ENCODE measurements at regions not wholly inside any gene's neighbourhood (a gene's known extent, or its start where the extent isn't known, plus 50 kb on each side); places are given as distances from the start of the nearest gene placed in this dataset.
"Not testable (repeated sequence)": the region's sequence is repeated elsewhere in the genome, so short reads cannot be mapped to it uniquely, and the experiment has no call there.

DNA sequence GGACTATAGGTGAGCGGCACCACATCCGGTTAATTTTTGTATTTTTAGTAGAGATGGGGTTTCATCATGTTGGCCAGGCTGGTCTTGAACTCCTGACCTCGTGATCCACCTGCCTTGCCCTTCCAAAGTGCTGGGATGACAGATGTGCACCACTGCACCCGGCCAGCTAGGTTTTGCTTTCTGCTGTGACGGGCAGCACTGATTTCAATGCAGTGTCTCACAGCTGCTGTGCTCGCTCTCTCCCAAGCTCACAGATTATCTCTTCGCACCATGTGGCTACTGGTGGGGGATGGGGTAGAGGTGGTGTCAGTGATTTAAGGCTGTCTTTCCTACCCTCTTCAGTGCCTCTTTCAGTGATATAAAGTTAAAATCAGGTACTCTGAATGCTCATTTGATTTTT, 909.1 kb downstream of the TRHDE start:
- no peak for DNase-seq (ENCODE audit: low read depth in 4 of 4, low spot score in 3 of 4)

DNA sequence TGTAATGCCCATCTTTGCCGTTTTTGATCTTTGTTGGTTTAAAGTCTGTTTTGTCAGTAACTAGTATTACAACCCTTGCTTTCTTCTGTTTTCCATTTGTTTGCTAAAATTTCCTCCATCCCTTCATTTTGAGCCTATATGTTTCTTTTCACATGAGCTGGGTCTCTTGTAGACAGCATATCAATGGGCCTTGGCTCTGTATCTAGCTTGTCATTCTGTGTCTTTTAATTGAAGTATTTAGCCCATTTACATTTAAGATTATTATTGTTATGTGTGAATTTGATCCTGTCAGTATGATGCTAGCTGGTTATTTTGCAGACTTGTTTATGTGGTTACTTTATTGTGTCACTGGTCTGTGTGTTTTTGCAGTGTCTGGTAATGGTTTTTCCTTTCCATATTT, 913.2 kb downstream of the TRHDE start:
- no peak for DNase-seq (ENCODE audit: low read depth in 4 of 4, low spot score in 3 of 4)

DNA sequence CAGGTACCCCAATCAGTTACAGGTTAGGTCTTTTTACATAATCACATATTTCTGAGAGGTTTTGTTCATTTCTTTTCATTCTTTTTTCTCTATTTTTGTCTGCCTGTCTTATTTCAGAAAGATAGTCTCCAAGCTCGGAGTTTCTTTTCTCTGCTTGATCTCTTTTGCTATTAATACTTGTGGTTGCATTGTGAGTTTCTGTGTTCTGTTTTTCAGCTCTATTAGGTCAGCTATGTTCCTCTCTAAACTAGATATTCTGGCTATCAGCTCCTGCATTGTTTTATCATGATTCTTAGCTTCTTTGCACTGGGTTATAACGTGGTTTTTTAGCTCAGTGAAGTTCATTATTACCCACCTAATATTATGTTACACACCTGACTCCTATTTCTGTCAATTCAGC, 914.1 kb downstream of the TRHDE start:
- no peak for DNase-seq (ENCODE audit: low read depth in 4 of 4, low spot score in 3 of 4)

DNA sequence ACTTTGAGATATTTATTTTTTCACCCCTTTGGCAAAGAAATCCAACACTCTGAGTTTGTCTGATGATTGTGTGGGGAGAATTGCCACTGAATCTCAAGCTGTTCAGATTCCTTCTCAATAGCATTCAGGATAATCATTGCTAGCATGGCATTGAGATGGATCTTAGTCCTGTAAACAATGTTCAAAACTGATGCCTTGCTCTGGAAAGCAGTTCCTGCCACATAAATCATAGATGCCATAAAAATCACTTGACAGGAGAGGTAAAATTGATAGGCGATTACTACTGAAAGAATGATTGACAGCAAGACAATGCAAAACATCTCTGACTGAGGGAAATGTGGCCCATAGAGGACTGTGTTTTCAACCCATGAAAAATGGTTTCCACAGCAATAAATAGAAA, 915.6 kb downstream of the TRHDE start:
- no peak for DNase-seq (ENCODE audit: low read depth in 4 of 4, low spot score in 3 of 4)

DNA sequence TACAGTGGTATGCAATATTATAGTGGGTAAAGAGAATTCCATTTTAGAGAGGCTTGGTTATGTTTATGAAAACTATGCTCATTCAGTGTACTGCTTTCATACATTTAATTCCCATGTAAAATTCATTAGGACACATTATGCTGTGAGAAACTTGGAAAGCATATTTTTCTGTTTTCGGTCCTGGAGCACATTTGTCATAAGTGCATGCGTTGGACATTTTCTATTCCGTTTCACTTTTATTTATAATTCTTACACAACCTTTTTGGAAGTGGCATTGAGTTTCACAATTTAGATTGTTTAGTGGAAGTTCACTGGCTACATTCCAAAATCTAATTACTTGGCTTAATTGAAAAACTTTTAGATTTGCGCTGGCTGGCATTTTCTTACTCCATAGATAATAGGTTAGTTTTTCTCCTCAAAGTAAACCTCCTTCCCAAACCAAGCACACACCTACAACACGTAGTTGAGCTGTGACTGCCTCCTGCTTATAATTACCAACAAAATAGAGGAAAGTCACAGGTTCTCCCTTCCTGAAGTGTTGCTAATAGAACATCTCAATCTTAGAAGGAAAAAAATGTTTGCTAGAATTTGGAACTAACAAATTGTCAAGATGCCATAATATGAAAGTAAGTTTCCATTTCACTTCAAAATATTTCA, 938.5 kb downstream of the TRHDE start:
- no peak for DNase-seq (ENCODE audit: low read depth in 4 of 4, low spot score in 3 of 4)

DNA sequence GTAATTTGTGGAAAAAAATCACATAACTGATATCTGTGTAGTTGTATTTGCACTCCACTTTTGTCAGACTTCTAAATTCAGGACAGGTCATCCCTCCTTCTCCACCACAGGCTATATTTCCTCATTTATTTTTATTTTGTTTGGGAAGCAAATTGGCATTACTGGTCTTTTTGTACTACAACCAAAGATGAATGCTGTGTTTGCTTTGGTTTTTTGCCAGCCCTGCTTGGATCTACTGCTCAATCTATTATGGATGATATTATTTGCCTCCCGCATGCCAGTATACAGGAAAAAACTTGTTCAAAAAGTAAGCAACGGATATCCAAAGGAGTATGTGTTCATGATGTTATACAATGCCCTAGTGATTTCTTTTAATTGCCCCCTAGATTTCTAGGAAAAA, 948.8 kb downstream of the TRHDE start:
- no peak for DNase-seq (ENCODE audit: low read depth in 4 of 4, low spot score in 3 of 4)

DNA sequence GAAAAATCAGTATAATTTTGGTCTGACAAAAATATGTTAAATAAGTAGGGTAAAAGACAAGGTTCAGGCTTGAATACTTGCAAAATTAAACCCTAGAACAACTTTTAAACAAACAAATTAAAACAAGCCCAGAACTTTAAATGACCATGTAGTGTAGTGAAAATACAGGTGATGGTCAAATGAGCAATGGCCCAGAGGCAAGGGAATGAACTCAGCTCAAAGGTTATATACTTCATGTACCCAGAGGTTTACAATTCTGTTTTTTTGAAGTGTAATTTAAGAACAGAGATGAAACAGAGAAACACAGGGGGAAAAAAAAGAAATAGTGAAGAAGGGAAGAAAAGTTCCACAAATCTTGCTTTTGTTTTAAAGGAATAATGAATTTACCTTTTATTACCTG, 949.2 kb downstream of the TRHDE start:
- DNase-seq (ENCODE audit: low read depth in 4 of 4, low spot score in 3 of 4): no peak

DNA sequence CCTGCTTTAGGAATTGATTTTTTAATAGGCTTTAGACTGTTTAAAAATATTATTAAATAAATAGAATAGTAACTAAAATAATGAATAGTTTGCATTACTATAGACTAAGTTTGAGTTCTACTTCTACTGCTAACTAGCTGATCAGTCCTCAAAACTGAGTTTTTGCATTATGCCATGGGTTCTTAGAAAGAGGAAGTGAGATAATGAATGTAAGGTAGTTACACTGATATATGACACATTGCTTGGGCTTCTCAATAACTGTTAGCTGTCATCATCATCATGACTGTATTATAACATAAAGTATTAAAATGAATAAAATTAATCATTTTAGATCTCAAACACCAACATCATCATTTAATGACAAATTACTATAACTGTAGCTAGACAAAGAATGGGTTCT, 949.7 kb downstream of the TRHDE start:
- no peak for DNase-seq (ENCODE audit: low read depth in 4 of 4, low spot score in 3 of 4)

DNA sequence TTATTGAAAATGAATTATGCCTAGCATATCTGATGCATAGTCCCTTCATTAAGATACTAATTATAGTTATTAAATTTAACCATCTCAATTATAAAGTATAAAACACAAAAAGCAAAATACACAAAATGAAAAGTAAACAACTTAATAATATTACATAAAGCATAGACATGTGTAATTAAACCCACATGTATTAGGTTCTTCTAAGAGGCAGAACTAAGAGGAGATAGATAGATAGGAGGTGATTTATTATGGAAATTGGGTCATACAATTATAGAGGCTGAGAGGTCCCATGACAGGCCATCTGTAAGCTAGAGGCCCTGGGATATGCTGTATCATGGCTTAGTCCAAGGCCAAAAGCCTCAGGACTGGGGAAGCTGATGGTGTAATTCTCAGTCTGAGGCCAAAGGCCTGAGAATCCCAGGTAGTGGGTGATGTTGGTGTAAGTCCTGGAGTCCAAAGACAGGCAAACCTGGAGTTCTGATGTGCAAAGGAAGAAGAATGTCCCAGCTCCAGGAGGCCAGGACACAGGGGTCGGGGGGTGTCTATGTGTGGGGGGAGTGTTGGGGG, 953.3 kb downstream of the TRHDE start:
- no peak for DNase-seq (ENCODE audit: low read depth in 4 of 4, low spot score in 3 of 4)

DNA sequence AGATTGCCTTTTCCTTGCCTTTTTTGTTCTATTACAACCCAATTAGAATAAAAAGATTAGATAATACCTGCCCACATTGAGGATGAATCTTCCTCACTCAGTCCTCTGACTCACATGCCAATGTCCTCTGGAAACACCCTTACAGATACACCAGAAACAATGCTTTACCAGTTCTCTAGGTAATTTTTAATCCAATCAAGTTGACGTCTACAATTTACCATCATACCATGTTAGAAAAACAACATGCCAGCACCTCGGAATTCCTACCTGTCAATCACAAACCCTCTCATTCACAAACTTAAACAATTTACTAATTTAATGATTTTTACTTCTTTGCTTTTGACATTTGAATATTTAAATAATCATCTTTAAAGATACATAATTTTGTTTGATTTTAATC, 953.8 kb downstream of the TRHDE start:
- no peak for DNase-seq (ENCODE audit: low read depth in 4 of 4, low spot score in 3 of 4)

DNA sequence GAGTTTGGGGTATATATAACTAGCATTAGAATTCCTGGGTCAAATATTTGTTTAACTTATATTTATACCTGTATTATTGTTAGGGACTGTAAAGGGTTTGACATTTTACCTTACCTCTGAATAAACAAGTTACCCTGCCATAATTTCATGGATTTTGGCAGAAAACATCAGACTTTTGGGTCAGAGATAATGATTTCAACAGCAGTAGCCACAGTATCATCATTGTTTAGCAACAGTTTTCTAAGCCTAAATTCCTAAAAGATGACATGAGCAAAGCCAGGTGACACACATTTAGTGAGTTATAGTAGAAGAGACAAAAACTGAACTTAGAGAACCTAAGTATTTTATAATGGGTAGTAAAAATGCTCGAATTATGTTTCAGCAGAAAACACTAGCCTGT, 954.4 kb downstream of the TRHDE start:
- DNase-seq (ENCODE audit: low read depth in 4 of 4, low spot score in 3 of 4): no peak

DNA sequence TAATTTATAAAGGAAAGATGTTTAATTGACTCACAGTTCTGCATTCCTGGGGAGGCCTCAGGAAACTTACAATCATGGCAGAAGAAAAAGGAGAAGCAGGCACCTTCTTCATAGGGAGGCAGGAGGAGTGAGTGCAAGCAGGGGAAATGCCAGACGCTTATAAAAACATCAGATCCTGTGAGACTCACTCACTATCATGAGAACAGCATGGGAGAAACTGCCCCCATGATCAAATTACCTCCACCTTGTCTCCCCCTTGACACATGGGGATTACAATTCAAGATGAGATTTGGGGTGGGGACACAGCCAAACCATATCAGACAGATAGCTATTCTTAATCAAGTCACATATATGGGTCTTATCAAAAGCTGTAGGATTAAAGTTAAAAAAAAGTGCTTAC, 956.7 kb downstream of the TRHDE start:
- not testable (repeated sequence) for DNase-seq (ENCODE audit: low read depth in 4 of 4, low spot score in 3 of 4)

DNA sequence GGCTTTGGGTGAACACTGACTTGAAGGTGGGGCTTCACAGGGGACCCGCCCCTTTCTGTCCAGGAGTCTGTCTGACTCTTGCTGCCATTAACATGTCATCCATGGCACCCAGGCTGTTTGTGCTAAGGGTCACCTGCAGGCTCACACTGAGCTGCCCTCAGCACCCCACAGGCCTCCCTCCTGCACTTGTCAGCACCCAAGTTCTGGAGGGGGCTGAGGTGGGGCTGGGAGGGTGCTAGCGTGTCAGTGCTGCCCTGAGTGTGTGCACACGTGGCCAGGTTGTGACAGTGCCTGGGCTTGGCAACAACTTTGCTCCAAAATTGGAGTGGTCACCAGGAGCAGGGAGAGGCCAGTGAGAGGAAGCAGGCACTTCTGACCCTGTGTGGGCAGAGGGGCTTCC, 963.2 kb downstream of the TRHDE start:
- DNase-seq (ENCODE audit: low read depth in 4 of 4, low spot score in 3 of 4): no peak

DNA sequence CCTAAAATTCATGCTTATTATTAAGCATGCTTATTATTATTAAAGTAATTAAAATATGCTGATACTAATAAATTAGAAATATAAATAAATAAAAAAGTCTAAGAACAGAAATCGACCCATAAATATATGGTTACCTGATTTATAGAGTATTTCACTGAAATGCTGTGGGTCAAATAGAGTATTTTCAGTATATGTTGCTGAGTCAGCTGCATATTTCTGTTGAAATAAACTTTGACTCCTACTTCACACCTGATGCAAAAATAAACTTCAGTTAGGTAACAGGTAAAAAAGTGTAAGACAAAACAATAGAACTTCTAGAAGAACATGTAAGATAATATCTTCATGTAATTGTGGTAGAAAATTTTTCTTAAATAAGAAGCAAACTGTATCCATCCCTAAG, 967.9 kb downstream of the TRHDE start:
- DNase-seq (ENCODE audit: low read depth in 4 of 4, low spot score in 3 of 4): no peak

DNA sequence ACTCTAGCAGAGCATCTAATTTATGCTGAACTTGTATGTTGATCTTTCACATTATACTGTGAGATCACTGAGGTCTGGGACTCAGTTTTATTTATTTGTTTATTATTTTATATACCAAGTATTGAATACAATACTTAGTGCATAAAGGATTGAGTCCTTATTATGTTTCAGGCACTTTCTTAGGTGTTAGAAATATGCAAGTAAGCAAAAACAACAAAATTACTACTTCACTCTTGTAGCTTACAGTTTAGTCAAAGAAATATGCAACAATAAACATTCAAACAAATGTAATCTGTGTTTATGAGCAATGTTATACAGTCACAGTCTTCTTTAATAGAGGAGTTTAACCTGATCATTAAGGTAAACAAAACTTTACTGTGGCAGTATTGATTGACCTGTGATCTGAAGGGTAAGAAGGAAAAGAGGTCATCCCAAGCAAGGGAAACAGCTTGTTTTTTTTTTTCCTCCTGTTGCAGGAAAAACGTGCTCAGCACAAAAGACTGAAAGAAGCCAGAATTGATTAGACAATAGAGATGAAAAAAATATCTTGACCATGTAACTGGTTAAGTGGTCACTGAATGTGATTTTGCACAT, 990.7 kb downstream of the TRHDE start:
- no peak for DNase-seq (ENCODE audit: low read depth in 4 of 4, low spot score in 3 of 4)

DNA sequence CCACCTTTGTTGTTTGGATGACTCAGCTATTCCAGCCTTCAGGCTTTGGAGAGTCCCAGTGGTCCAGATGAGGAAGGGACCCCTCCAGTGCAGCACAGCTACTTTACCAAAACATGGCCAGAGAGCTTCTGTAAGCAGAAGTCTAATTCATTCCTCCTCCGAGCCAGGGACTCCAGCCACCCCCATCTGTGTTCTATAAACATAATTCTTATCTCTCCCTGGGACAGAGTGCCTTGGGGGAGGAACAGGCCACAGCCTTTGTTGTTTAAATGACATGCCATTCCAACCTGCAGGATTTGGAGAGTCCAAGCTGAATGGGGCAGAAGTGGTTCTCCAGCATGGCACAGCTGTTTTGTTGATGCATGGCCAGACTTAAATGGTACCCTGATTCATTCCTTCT, 994.0 kb downstream of the TRHDE start:
- DNase-seq (ENCODE audit: low read depth in 4 of 4, low spot score in 3 of 4): no peak

DNA sequence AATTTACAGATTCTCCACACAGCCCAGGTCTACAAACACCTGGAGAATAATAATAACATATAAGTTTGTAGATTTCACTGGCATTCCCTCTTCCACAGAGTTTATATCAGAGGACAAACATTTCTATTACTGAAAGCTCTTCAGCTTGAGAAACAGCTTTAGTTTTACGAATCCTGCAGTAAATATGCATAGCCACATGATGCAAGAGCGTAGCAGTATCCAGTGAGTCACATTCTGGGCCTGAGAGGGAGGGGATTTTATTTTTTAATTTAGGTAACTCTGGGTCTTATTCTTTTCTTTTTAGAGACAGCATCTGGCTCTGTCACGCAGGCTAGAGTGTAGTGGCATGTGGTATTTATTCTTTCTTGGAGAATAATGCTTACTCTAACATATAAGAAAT, 1002.8 kb downstream of the TRHDE start:
- no peak for DNase-seq (ENCODE audit: low read depth in 4 of 4, low spot score in 3 of 4)

DNA sequence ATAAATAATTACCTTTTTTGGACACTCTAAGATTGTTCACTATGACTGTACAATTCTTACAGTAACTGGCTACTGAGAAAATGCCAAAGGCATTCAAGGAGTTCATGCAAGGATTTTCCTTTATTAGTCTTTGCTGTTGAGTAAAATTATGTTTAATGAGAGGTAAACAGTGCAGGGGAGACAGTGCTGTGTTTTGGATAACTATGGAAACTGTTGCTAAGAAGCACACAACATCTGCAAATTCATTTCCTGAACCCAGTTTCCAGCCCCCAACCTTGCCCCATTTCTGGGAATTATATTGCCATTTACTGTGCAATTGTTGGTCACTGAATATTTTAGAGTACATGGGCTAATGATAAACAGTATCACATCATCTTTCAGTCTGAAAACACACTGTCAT, 1005.8 kb downstream of the TRHDE start:
- DNase-seq (ENCODE audit: low read depth in 4 of 4, low spot score in 3 of 4): no peak

DNA sequence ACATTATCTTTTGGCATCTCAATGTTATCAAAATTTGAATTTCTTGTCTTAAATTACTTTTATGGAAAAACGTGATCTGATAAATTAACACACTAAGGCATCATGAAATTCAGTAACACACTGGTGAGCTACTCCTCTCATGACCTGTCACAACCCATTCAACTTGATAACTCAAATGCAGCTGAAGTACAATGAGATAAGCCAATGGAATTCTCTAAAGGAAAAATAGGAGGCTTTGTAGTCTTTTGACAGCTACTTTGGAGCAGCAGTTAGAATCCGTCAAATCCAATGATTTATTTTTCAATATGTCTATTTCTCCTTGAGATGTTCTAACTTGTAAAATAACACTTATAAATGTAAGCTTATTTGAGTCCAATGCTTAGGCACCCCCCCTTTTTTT, 1029.4 kb downstream of the TRHDE start:
- DNase-seq (ENCODE audit: low read depth in 4 of 4, low spot score in 3 of 4): no peak

DNA sequence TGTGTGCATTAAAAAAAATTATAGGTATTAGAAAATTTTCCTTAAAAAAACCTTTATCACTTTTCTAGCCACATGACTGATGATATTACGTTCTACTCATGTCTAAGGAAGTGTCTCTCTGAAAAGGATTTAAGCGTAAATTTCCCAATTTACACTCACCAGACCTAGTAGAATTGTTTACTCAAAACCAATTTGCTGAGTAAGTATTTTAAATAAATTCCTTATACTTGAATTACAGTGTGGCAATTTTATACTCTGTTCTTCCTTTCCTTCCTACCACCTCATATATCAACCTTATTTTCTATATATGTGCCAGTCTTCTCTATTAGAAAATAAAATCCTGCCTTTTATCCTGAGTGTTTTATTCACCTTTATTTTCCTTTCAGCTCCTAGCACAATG, 1035.1 kb downstream of the TRHDE start:
- no peak for DNase-seq (ENCODE audit: low read depth in 4 of 4, low spot score in 3 of 4)

DNA sequence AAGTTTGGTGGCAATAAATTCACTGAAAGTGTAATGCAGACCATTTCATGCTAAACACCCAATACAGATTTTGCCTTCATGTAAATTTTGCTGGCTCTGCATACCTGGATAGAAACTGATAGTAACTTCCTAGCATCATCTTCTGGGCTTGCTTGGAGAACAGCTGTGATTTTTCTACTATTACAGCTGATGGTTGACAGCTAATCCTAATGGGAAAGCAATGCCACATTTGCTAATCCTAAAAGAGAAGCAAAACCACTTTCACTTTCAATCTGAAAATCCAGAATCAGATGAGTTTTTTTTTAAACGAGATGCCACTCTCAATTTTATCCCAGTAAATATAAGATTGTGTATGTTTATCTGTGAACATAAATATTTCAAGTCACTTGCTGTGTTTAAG, 1035.9 kb downstream of the TRHDE start:
- no peak for DNase-seq (ENCODE audit: low read depth in 4 of 4, low spot score in 3 of 4)

DNA sequence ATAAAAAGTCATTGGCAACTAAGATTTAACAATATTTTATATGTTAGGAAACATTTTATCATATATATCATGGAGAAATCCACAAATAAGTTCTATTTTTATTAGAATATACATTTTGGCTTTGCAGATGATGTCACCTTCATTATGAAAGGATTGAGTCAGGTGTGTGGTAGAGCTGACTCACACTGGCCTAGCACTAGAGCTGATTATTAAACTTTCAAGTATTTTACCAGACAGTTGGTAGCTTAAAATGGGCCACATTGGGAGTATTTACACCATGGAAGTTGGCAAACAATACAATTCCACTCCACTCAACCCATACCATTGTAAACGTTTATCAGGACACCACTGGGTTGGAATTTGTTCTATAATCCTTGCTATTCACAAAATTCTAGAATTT, 1036.6 kb downstream of the TRHDE start:
- DNase-seq (ENCODE audit: low read depth in 4 of 4, low spot score in 3 of 4): no peak

DNA sequence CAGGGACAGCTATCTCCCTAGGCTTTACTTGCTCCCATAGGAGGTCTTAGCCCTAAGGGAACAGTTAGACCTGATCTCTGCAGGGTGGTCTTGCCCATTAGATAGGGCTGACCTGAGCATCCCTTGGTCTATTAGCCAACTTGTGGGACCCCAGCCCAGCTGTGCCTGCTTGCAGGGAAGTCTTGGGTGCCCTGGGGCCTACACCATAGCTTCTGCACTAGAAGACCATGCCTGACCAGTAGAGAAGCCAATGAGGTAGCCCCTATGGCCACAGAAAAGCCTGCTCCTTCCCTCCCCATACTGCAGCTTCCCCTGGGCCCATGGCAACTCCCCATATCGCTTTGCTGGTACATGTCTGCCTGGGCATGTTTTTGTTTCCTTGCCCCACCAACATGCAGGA, 1049.1 kb downstream of the TRHDE start:
- no peak for DNase-seq (ENCODE audit: low read depth in 4 of 4, low spot score in 3 of 4)

Measured in left renal pelvis (tissue), 4 donors.